Osteoblast (primary cell): ENCODE measurements at regions not wholly inside any gene's neighbourhood (a gene's known extent, or its start where the extent isn't known, plus 50 kb on each side); places are given as distances from the start of the nearest gene placed in this dataset.

Experiments used
- DNase-seq: peaks from one replicate; pipeline ENCODE4 v3.0.0; 2011; ENCODE audit warnings: low spot score, mixed read lengths; ENCODE audit not compliant: insufficient read length; ENCODE audit errors: missing footprints
- H2AFZ ChIP-seq: 2 replicates; pipeline ENCODE4 v1.6.0; 2011; ENCODE audit warnings: mild to moderate bottlenecking, low read length
- H3K27ac ChIP-seq: 2 replicates; pipeline ENCODE4 v1.5.1; 2011; ENCODE audit warnings: mild to moderate bottlenecking, low read depth, low read length, moderate library complexity
- H3K27me3 ChIP-seq: 2 replicates; pipeline ENCODE4 v1.6.0; 2012; ENCODE audit warnings: mild to moderate bottlenecking, control low read depth, inconsistent platforms, low read length, moderate library complexity; ENCODE audit not compliant: insufficient read depth
- H3K36me3 ChIP-seq: 2 replicates; pipeline ENCODE4 v1.5.1; 2011; ENCODE audit warnings: mild to moderate bottlenecking, low read length, control low read depth, moderate library complexity; ENCODE audit not compliant: insufficient read depth
- H3K4me1 ChIP-seq: 2 replicates; pipeline ENCODE4 v1.5.1; 2011; ENCODE audit warnings: mild to moderate bottlenecking, low read length, control low read depth, moderate library complexity; ENCODE audit not compliant: insufficient read depth
- H3K4me2 ChIP-seq: 2 replicates; pipeline ENCODE4 v1.6.0; 2011; ENCODE audit warnings: mild to moderate bottlenecking, low read length; ENCODE audit not compliant: insufficient read depth
- H3K4me3 ChIP-seq: fragments of 200-600 bp; sonication (generic); 3 replicates; pipeline ENCODE4 v1.5.1; 2012; ENCODE audit warnings: mild to moderate bottlenecking, low read length, inconsistent platforms; ENCODE audit not compliant: insufficient read depth
- H3K79me2 ChIP-seq: 2 replicates; pipeline ENCODE4 v1.6.0; 2012; ENCODE audit warnings: mild to moderate bottlenecking, low read length, control low read depth, inconsistent platforms; ENCODE audit not compliant: insufficient read depth
- H3K9me3 ChIP-seq: 2 replicates; pipeline ENCODE4 v1.5.1; 2011; ENCODE audit warnings: low read depth, low read length, control low read depth
- H4K20me1 ChIP-seq: 2 replicates; pipeline ENCODE4 v1.6.0; 2012; ENCODE audit warnings: mild to moderate bottlenecking, low read length, control low read depth; ENCODE audit not compliant: insufficient read depth
- TF ChIP-seq, protein P1 (sequence below): IDR thresholded peaks from 2 replicates; pipeline ENCODE4 v1.5.1; 2011; ENCODE audit warnings: mild to moderate bottlenecking, low read depth, low read length, moderate library complexity; ENCODE audit errors: extremely low read depth

DNA sequence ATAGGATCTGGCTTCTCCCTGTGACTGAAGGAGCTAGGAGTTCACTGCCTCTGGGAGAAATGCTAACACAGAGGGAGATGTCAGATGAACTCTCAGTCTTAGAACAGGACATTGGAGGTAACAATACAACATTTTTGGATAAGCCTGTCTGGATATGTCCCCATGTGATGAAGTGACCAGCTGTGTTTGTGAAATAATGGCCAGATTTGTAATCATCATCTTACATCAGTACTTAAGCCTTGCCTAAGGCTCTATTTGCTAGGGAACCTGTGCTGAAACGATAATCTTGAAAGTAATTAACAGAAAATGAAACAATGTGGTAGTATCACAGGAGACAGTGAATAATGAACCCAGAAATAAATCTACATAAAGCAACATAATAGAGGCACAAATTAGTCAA lies 56.2 kb downstream of the CRPPA start:
- Histone ChIP-seq H3K27ac (no peak overlapping the region), H3K4me2 (no peak overlapping the region), H2AFZ (no peak overlapping the region), H3K4me3 (no peak overlapping the region), H3K9me3 (no peaks in the 10 kb centered on the region), H3K79me2 (no peaks in the 10 kb centered on the region), H3K4me1 (no peaks in the 10 kb centered on the region), H4K20me1 (no peaks in the 10 kb centered on the region), H3K27me3 (no peaks in the 10 kb centered on the region), H3K36me3 (no peaks in the 10 kb centered on the region)
- TF ChIP-seq, protein P1, sequence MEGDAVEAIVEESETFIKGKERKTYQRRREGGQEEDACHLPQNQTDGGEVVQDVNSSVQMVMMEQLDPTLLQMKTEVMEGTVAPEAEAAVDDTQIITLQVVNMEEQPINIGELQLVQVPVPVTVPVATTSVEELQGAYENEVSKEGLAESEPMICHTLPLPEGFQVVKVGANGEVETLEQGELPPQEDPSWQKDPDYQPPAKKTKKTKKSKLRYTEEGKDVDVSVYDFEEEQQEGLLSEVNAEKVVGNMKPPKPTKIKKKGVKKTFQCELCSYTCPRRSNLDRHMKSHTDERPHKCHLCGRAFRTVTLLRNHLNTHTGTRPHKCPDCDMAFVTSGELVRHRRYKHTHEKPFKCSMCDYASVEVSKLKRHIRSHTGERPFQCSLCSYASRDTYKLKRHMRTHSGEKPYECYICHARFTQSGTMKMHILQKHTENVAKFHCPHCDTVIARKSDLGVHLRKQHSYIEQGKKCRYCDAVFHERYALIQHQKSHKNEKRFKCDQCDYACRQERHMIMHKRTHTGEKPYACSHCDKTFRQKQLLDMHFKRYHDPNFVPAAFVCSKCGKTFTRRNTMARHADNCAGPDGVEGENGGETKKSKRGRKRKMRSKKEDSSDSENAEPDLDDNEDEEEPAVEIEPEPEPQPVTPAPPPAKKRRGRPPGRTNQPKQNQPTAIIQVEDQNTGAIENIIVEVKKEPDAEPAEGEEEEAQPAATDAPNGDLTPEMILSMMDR: no peak
- DNase-seq: no peak

DNA sequence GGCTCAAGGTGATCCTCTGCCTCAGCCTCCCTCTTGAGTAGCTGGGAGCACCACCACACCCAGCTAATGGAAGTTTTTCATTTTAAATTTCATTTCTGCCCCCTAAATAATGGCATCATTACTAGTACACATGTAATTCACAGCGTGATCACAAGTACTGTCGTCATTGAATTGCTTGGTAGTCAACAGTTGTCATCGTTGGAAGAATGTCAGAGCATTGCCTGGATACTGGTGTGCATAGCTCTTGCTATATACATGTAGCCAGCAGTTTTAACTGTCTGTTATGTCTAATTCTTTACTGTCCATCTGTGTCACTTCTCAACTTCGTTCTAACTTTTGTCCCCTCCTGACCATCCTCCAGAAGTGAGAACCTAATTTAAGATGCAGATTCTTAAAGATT lies 62.1 kb downstream of the CRPPA start:
- H4K20me1 ChIP-seq: no peaks in the 10 kb centered on the region
- no peaks in the 10 kb centered on the region for H3K36me3 ChIP-seq
- no peak overlapping the region for H3K27ac ChIP-seq
- H2AFZ ChIP-seq: no peak overlapping the region
- no peak for DNase-seq
- H3K27me3 ChIP-seq: no peaks in the 10 kb centered on the region
- no peaks in the 10 kb centered on the region for H3K9me3 ChIP-seq
- no peak overlapping the region for H3K4me2 ChIP-seq
- H3K4me1 ChIP-seq: no peaks in the 10 kb centered on the region
- no peak overlapping the region for H3K4me3 ChIP-seq
- no peaks in the 10 kb centered on the region for H3K79me2 ChIP-seq
- TF ChIP-seq, protein P1: no peak

DNA sequence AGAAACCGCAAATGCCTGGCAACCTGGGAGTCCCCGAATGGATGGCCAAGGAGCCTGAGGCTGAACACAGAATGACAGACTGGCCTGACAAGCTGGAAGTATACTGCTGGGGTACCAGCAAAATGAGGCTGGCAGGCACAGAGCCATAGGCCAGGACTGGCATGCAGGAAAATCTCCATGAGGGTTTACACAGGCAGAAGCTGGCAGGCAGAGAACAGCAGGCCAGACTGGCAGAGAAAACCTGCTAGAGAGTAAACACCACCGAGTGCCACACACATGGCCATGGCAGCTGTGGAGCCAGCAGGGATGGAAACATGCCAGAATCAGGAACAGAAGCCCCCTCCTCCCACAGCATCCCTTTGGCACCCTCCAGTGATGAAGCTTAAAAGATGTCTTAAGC lies 63.4 kb downstream of the CRPPA start:
- Histone ChIP-seq H2AFZ (no peak overlapping the region), H3K79me2 (no peaks in the 10 kb centered on the region), H3K9me3 (no peaks in the 10 kb centered on the region), H3K36me3 (no peaks in the 10 kb centered on the region), H4K20me1 (no peaks in the 10 kb centered on the region), H3K4me2 (no peak overlapping the region), H3K27ac (no peak overlapping the region), H3K4me1 (no peaks in the 10 kb centered on the region), H3K4me3 (no peak overlapping the region), H3K27me3 (no peaks in the 10 kb centered on the region)
- TF ChIP-seq, protein P1: no peak
- DNase-seq: no peak

DNA sequence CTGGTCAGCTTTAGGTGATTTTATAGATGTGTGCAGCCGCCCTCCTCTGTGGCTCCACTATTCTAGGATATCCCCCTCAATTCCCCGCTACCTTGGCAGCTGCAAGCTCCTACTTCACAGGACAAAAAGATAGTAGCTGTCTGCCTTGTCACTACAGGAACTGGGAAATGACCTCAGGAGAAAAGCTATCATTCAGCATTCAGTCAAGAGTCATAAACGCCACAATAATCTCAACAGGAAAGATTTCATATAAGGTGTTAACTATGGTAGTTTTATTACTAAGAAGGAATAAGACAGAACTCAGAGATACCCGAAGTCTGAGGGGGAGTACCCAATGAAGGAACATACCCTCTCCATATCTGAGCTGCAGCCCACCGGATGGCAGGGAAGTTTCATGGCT lies 63.9 kb downstream of the CRPPA start:
- H3K9me3 ChIP-seq: no peaks in the 10 kb centered on the region
- H3K27me3 ChIP-seq: no peaks in the 10 kb centered on the region
- H3K36me3 ChIP-seq: no peaks in the 10 kb centered on the region
- H4K20me1 ChIP-seq: no peaks in the 10 kb centered on the region
- no peak overlapping the region for H2AFZ ChIP-seq
- no peaks in the 10 kb centered on the region for H3K79me2 ChIP-seq
- TF ChIP-seq, protein P1: no peak
- H3K4me2 ChIP-seq: no peak overlapping the region
- no peak for DNase-seq
- H3K27ac ChIP-seq: no peak overlapping the region
- no peaks in the 10 kb centered on the region for H3K4me1 ChIP-seq
- no peak overlapping the region for H3K4me3 ChIP-seq
